Glomerular visceral epithelial cell (primary cell): ENCODE measurements at regions not wholly inside any gene's neighbourhood (a gene's known extent, or its start where the extent isn't known, plus 50 kb on each side); places are given as distances from the start of the nearest gene placed in this dataset.
"Not testable (repeated sequence)": the region's sequence is repeated elsewhere in the genome, so short reads cannot be mapped to it uniquely, and the experiment has no call there.

Experiments used
- DNase-seq: peaks from one replicate; pipeline ENCODE4 v3.0.0-alpha.2; 2016; ENCODE audit errors: extremely low spot score

GRCh38 chr11:34830648-34831047, 85.5 kb downstream of the APIP start:
- peak; percentile 64 for DNase-seq

DNA sequence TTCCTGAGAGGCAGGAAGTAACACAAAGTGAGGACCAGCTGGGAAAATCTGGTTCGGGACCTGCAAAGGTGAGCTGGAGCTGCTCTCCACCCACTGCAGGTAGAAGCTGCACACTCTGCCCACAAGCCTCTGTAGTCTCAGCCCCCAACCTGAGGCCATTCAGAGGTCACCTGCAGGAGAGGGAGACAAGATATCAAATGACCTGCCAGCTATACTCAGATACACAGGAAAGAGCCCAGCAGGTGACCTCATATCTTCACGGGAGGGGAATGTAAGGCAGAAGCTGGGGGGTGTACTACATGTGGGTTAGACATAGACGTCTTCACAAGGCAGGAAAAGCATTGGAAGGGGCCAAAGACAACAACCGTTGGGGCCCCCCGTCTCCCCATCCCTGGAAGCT, 86.1 kb downstream of the APIP start:
- no peak for DNase-seq

GRCh38 chr11:34827228-34827627, 89.0 kb downstream of the APIP start:
- DNase-seq = no peak

DNA sequence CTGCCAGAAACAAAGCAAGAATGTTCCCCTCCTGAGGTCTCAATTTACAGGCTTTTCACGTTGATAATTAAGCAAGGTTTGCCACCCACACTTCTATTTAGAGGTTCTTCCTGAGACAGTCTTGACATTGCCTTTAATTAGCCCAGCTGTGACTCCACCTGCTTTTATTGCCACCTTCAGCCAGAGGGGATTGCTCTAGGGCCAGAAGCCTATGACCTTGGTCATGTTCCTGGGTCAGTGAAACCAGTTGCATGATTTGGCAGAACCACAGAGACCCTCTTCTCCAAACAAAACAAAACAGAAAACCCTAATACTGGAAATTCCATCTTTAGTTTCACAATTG, 89.8 kb downstream of the APIP start:
- DNase-seq = no peak

GRCh38 chr11:34825670-34826383, 90.4 kb downstream of the APIP start:
- DNase-seq = no peak

DNA sequence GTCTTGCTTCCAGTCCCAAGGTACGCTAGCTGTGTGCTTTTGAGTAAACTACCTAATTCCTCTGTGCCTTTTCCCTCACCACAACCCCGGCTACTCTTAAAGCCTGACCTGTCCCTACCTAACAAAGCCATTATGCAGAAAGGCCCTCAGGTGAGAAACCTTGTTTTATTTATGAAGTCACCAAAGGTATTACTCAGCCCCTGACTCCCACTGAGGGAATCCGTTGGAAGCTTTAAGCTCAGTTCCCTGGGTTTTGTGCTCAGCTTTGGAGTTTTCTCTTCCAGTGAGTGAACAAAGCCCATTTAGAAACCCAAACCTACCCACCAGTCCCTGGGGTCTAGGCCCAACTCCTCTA, 90.9 kb downstream of the APIP start:
- DNase-seq = no peak

DNA sequence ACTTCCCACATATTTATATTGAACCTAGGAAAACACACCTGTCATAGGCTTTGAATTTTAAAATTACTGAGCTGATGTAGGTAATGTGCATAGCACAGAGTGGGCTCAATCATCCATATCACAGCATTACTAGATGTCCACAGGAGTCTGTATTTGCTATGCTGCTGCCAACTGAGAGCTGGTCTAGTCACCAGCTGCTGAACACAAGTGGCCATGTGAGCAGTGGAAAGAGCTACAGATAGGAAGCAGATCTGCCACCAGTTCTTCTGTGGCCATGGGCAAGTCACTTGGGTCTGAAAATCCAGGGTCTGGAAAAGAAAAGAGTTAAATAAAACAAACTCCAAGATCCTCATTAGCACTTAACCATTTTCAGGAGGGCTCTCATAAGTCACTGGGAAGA, 91.8 kb downstream of the APIP start:
- DNase-seq = no peak

- no peak for DNase-seq
These were observed 92.5 kb downstream of the APIP start for GRCh38 chr11:34823639-34824038.

- DNase-seq = no peak
These were observed 93.0 kb downstream of the APIP start for GRCh38 chr11:34823197-34823596.

DNA sequence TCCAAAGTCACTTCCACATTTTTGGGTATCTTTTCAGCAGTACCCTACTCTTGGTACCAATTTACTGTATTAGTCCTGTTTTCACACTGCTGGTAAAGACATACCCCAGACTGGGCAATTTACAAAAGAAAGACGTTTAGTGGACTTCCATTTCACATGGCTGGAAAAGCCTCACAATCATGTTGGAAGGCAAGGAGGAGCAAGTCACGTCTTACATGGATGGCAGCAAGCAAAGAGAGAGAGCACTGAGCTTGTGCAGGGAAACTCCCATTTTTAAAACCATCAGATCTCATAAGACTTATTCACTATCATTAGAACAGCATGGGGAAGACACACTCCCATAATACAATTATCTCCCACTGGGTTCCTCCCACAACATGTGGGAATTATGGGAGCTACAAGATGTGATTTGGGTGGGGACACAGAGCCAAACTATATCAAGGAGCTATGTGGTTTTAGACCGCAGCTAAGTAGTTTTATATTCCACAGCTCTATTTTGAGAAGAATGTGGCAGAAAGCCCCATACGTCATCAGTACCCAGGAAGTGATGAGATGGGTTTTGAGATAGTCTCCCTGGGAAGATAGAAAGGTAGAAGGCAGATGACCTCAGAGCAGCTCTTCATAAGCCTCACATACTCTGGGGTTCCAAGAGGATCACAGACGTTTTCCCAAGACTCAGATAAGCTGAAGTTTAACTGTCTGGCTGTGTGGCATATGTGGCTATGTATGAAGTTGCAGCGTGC, 96.3 kb downstream of the APIP start:
- no peak for DNase-seq

DNA sequence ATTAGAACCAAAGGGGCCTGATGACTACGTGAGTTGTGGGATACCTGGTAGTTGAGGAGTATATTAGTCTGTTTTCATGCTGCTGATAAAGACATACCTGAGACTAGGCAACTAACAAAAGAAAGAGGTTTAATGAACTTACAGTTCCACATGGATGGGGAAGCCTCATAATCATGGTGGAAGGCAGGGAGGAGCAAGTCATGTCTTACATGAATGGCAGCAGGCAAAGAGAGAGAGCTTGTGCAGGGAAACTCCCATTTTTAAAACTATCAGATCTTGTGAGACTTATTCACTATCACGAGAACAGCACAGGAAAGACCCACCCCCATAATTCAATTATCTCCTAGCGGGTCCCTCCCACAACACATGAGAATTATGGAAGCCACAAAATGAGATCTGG, 98.4 kb downstream of the APIP start:
- DNase-seq = not testable (repeated sequence)

DNA sequence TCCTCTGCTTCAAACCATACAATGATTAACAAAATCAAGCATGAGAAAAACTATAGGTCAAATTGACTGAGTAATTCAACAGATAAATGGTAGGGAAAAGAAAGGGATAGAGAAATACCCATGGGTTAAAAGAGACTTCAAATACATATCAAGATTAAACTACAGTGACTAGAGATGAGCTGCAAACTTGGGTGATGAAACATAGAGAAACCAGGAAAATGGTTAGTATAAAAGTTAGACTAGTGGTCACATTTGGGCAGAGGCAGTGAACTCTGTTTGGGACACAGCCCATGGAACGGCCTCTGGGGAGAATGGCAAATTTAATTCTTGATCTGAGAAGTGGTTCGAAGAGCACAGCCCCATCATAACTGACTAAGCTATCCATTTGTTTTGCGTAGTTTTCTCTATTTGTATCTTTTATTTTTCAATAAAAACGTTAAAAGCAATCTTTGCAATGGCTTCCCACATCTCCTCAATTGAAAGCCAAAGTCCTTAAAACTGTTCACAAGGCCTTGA, 99.4 kb downstream of the APIP start:
- DNase-seq = no peak

GRCh38 chr11:34812905-34813576, 103.1 kb downstream of the APIP start:
- no peak for DNase-seq

DNA sequence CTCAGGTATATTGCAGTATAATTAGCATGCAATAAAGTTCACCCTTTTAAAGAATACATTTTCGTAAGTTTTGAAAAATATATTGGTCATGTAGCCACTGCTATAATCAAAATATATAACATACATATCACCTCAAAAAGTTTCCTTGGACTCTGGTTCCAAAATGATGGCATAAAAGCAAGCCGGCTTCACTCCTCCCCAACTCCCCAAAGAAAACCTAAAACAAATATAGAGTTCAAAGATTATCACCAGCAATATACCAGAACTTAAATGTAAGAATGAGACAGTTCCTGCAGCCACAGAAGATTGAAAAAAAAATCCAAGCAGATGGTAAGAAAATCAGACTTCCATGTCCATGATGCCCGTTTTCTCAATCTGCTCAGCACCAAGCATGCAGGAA, 104.3 kb downstream of the APIP start:
- no peak for DNase-seq

DNA sequence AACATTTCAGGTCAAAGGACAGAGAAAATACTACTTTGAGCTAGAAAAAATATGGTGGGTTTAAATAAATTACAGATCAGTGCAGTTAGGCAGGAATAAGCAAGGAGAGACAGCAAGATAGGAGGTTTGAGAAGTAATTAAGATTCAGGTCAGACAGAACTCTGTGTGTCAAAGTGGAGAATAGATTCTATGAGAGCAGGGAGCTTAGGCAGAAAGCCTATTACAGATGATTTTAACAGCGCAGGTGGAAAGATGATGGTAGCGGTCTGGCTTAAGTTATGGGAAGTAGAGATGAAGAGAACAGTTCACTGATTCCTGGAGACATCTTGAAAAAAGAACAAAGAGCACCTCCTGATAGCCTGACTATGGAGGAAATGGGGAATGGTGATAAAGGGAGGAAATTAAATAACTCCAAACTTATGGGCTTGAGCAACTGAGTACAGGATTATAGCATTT, 106.0 kb downstream of the APIP start:
- no peak for DNase-seq

GRCh38 chr11:34809191-34810106, 106.7 kb downstream of the APIP start:
- DNase-seq = no peak

- no peak for DNase-seq
These were observed 109.3 kb downstream of the APIP start for GRCh38 chr11:34806875-34807274.

- DNase-seq = no peak
These were observed 110.2 kb downstream of the APIP start for GRCh38 chr11:34805937-34806336.

DNA sequence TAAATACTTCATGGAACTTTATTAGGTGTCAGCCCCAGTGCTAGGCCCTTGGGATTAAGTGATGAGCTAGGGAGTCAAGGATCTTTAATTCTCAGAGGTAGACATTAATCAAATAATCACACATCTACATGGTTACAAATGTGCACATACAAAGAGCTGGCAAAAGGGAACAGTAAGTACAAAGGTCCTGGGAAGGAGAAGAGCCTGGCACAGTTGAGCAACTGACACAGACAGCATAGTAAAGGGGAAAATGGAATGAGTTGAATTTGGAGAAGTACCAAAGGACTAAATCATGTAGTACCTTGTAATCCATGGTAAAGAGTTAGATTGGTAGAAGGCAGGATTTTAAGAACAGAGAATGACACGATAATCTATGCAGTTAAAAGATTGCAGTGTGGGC, 116.3 kb downstream of the APIP start:
- DNase-seq = no peak

DNA sequence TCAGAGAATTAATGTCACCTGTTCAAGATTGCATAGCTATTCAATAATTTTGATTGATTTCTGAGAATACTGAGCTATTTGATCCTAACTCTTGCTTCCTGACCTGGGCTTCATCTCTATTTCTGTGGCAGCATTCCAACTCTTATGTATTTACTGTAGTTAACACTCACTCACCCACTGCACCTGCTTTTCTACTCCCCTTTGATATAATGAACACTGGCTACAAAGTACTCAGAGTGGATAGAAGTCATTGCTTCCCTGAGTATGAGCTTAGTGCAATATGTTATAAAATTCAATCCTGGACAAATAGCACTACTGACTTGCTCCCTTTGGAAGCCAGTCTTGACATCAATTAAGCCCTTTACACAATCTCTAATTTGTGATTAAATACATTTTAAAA, 117.2 kb downstream of the APIP start:
- no peak for DNase-seq

DNA sequence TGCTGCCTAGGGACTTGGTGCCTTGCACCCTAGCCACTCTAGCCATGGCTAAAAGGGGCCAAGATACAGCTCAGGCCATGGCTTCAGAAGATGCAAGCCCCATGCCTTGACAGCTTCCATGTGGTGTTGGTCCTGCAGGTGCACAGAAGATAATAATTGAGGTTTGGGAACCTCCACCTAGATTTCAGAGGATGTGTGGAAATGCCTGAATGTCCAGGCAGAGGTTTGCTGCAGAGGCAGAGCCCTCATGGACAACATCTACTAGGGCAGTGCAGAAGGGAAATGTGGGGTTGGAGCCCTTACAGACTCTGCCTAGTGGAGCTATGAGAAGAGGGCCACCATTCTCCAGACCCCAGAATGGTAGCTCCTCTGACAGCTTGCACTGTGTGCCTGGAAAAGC, 118.7 kb downstream of the APIP start:
- DNase-seq = not testable (repeated sequence)

DNA sequence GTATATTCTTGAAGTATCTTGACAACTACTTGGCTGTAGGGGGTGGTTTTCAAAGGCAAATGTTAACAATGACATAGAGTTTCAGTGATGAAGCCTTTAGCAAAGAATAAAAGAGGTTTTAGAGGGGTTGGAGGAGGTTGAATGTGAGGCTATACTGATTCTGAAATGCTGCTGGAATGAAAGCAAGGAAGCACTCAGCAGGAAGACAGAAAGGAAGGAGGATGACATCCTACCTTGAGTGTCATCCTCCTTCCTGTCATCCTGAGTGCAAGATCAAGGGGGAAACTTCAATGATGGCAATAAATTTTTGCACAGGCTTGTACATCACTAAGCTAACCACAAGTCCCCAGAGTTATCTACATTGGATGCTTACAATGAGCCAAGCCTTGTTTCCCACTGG, 120.5 kb downstream of the APIP start:
- no peak for DNase-seq
